GM12878 (cell line): ENCODE measurements at regions not wholly inside any gene's neighbourhood (a gene's known extent, or its start where the extent isn't known, plus 50 kb on each side); places are given as distances from the start of the nearest gene placed in this dataset.

Source experiments
- EZH2 ChIP-seq: IDR thresholded peaks from 2 replicates; pipeline ENCODE4 v1.6.1; 2012; ENCODE audit warnings: low read depth, mild to moderate bottlenecking, control low read depth, inconsistent platforms, low read length, borderline replicate concordance; ENCODE audit not compliant: control insufficient read depth
- MYC ChIP-seq: IDR thresholded peaks from 2 replicates; pipeline ENCODE4 v1.6.1; 2011; ENCODE audit warnings: mild to moderate bottlenecking, low read length, moderate library complexity, inconsistent platforms; ENCODE audit not compliant: insufficient read depth, insufficient replicate concordance, insufficient read length, severe bottlenecking
- POLR2A ChIP-seq: IDR thresholded peaks from 2 replicates; pipeline ENCODE4 v1.6.1; 2011; ENCODE audit warnings: low read depth, mild to moderate bottlenecking, low read length
- POLR2AphosphoS5 ChIP-seq: IDR thresholded peaks from 2 replicates; pipeline ENCODE4 v1.6.1; 2011; ENCODE audit warnings: mild to moderate bottlenecking, low read length, inconsistent platforms
- RFX5 ChIP-seq: IDR thresholded peaks from 2 replicates; pipeline ENCODE4 v1.6.1; 2011; ENCODE audit warnings: low read depth, low read length, improper control_type of control experiment
- SREBF2 ChIP-seq: IDR thresholded peaks from 2 replicates; pipeline ENCODE4 v1.6.1; 2012; ENCODE audit warnings: mild to moderate bottlenecking, low read length
- TARDBP ChIP-seq: IDR thresholded peaks from 2 replicates; pipeline ENCODE4 v1.6.1; 2016; ENCODE audit warnings: borderline replicate concordance
- TF ChIP-seq, protein P1 (sequence below), 3 experiments: IDR thresholded peaks in 2 of 3; conservative IDR thresholded peaks in 1 of 3; 2 replicates each; pipeline ENCODE4 v1.5.1; 2011; ENCODE audit warnings: low read depth in 3 of 3, low read length in 3 of 3, mild to moderate bottlenecking in 3 of 3, control low read depth in 2 of 3, moderate library complexity in 2 of 3, inconsistent platforms in 1 of 3, mixed read lengths in 1 of 3; ENCODE audit not compliant: control insufficient read depth in 2 of 3, insufficient read depth in 1 of 3; ENCODE audit errors: extremely low read depth in 1 of 3
- TF ChIP-seq, protein P2 (sequence below): IDR thresholded peaks from 2 replicates; pipeline ENCODE4 v1.6.1; 2011; ENCODE audit warnings: low read depth, low read length, improper control_type of control experiment, borderline replicate concordance
- TF ChIP-seq, protein P3 (sequence below): fragments of 450-650 bp; IDR thresholded peaks from 2 replicates; pipeline ENCODE4 v1.6.1; 2017; ENCODE audit warnings: mild to moderate bottlenecking, moderate library complexity

DNA sequence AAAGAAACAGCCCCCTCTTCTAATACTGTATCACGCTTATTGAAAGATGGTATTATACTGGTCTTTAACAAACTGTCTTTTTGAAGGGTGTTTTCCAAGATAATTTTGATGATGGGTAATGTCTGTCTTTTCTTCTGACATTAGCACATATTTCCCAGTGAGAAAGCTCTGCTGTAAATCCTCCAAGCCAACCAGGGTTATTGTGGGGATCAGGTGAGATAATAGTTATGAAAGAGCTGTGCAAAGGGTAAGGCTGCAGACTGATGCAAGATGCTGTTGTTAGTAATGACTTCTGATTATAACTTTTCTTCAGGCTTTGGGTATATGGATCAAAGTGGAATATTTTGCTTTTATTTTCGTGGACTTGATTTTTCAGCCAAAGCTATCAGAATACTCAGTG is 581.7 kb downstream of the REEP3 start:
- no peak for TF ChIP-seq POLR2A
- TF ChIP-seq SREBF2 = no peak
- TF ChIP-seq, protein P1, sequence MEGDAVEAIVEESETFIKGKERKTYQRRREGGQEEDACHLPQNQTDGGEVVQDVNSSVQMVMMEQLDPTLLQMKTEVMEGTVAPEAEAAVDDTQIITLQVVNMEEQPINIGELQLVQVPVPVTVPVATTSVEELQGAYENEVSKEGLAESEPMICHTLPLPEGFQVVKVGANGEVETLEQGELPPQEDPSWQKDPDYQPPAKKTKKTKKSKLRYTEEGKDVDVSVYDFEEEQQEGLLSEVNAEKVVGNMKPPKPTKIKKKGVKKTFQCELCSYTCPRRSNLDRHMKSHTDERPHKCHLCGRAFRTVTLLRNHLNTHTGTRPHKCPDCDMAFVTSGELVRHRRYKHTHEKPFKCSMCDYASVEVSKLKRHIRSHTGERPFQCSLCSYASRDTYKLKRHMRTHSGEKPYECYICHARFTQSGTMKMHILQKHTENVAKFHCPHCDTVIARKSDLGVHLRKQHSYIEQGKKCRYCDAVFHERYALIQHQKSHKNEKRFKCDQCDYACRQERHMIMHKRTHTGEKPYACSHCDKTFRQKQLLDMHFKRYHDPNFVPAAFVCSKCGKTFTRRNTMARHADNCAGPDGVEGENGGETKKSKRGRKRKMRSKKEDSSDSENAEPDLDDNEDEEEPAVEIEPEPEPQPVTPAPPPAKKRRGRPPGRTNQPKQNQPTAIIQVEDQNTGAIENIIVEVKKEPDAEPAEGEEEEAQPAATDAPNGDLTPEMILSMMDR (IDR thresholded peaks at IDR 0.05 in 2 of 3, conservative IDR thresholded peaks at IDR 0.05 in 1 of 3; ENCODE audit: control insufficient read depth in 2 of 3, extremely low read depth in 1 of 3, insufficient read depth in 1 of 3, low read depth in 3 of 3, low read length in 3 of 3) = no peak
- TF ChIP-seq EZH2 = no peak
- no peak for TF ChIP-seq POLR2AphosphoS5
- no peak for TF ChIP-seq MYC
- no peak for TF ChIP-seq RFX5
- TF ChIP-seq, protein P2, sequence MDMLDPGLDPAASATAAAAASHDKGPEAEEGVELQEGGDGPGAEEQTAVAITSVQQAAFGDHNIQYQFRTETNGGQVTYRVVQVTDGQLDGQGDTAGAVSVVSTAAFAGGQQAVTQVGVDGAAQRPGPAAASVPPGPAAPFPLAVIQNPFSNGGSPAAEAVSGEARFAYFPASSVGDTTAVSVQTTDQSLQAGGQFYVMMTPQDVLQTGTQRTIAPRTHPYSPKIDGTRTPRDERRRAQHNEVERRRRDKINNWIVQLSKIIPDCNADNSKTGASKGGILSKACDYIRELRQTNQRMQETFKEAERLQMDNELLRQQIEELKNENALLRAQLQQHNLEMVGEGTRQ = no peak
- no peak for TF ChIP-seq TARDBP
- TF ChIP-seq, protein P3, sequence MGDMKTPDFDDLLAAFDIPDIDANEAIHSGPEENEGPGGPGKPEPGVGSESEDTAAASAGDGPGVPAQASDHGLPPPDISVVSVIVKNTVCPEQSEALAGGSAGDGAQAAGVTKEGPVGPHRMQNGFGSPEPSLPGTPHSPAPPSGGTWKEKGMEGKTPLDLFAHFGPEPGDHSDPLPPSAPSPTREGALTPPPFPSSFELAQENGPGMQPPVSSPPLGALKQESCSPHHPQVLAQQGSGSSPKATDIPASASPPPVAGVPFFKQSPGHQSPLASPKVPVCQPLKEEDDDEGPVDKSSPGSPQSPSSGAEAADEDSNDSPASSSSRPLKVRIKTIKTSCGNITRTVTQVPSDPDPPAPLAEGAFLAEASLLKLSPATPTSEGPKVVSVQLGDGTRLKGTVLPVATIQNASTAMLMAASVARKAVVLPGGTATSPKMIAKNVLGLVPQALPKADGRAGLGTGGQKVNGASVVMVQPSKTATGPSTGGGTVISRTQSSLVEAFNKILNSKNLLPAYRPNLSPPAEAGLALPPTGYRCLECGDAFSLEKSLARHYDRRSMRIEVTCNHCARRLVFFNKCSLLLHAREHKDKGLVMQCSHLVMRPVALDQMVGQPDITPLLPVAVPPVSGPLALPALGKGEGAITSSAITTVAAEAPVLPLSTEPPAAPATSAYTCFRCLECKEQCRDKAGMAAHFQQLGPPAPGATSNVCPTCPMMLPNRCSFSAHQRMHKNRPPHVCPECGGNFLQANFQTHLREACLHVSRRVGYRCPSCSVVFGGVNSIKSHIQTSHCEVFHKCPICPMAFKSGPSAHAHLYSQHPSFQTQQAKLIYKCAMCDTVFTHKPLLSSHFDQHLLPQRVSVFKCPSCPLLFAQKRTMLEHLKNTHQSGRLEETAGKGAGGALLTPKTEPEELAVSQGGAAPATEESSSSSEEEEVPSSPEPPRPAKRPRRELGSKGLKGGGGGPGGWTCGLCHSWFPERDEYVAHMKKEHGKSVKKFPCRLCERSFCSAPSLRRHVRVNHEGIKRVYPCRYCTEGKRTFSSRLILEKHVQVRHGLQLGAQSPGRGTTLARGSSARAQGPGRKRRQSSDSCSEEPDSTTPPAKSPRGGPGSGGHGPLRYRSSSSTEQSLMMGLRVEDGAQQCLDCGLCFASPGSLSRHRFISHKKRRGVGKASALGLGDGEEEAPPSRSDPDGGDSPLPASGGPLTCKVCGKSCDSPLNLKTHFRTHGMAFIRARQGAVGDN = no peak
